HCT116 (cell line): ENCODE measurements at regions not wholly inside any gene's neighbourhood (a gene's known extent, or its start where the extent isn't known, plus 50 kb on each side); places are given as distances from the start of the nearest gene placed in this dataset.

Source experiments
- ATAC-seq: fragments of 200-7000 bp; cut with Tn5 transposase; 2 replicates; pipeline ENCODE4 v1.9.1; 2020; ENCODE audit warnings: mild to moderate bottlenecking, moderate library complexity
- BruUV-seq: library from RNA; stranded (reverse); fragments of 400-500 nt; replicated peaks from 2 replicates; lab custom pipeline; 2021; lab: Mats Ljungman, UMichigan
- CTCF ChIA-PET: fragments of 300-600 bp; sonication (Branson Sonifier 250); formaldehyde crosslinking; loops from one replicate; lab custom pipeline; 2021; ENCODE audit warnings: antibody characterized with exemption; lab: Charles Lee
- POLR2A ChIA-PET: fragments of 300-600, 350-600 bp; sonication (Branson Sonifier 250); formaldehyde crosslinking; loops from one replicate; lab custom pipeline; 2021; ENCODE audit warnings: antibody characterized with exemption; lab: Charles Lee
- RAD21 ChIA-PET, 2 experiments: fragments of 300-600 bp; sonication (Branson Sonifier 250); formaldehyde crosslinking; loops; one replicate each; lab custom pipeline; 2023; ENCODE audit warnings: low total read pairs in 2 of 2; ENCODE audit not compliant: uncharacterized antibody in 2 of 2, unreplicated experiment in 2 of 2, low non-redundant PET in 1 of 2; lab: Charles Lee
- DNase-seq: peaks from one replicate; pipeline ENCODE4 v3.0.0-alpha.2; 2010; ENCODE audit warnings: low read depth, low spot score
- H2AFZ ChIP-seq: fragments of 200-600 bp; shearing (Covaris generic), sonication (generic); 2 replicates; pipeline ENCODE4 v1.6.1; 2017; ENCODE audit warnings: low read depth, mixed run types, mixed read lengths, antibody characterized with exemption, low read length; ENCODE audit not compliant: poor library complexity, severe bottlenecking
- H3K27ac ChIP-seq: 2 replicates; pipeline ENCODE4 v1.5.1; 2012; ENCODE audit warnings: low read depth, low read length
- H3K27me3 ChIP-seq: fragments of 200-600 bp; sonication (generic); 2 replicates; pipeline ENCODE4 v1.6.1; 2016; ENCODE audit warnings: mixed run types, low read length, mixed read lengths; ENCODE audit not compliant: insufficient read depth
- H3K36me3 ChIP-seq, 2 experiments: fragments of 200-500 bp in 1 of 2; fragments of 200-600 bp in 1 of 2; sonication (Bioruptor generic) in 1 of 2; sonication (generic) in 1 of 2; 2 replicates each; pipeline versions ENCODE4 v1.5.1 to v1.6.1; 2014 to 2016; ENCODE audit warnings: low read length in 2 of 2, inconsistent platforms in 1 of 2, mixed read lengths in 1 of 2, mixed run types in 1 of 2; ENCODE audit not compliant: insufficient read depth in 2 of 2, control insufficient read depth in 1 of 2
- H3K4me1 ChIP-seq, 2 experiments: fragments of 200-600 bp in 1 of 2; sonication (generic) in 1 of 2; 2 replicates each; pipeline versions ENCODE4 v1.5.1 to v1.6.1; 2012 to 2017; ENCODE audit warnings: low read length in 2 of 2, inconsistent platforms in 1 of 2, mild to moderate bottlenecking in 1 of 2, mixed read lengths in 1 of 2, mixed run types in 1 of 2, moderate library complexity in 1 of 2; ENCODE audit not compliant: insufficient read depth in 2 of 2, control insufficient read depth in 1 of 2
- H3K4me2 ChIP-seq: fragments of 200-600 bp; sonication (generic); 2 replicates; pipeline ENCODE4 v1.6.1; 2017; ENCODE audit warnings: mixed run types, low read length, mixed read lengths
- H3K4me3 ChIP-seq, 2 experiments: fragments of 200-600 bp in 1 of 2; sonication (generic) in 1 of 2; replicated peaks in 1 of 2; 2 replicates each; pipeline ENCODE4 v1.5.1; 2011 to 2016; ENCODE audit warnings: low read length in 2 of 2, control low read depth in 1 of 2, low read depth in 1 of 2, mild to moderate bottlenecking in 1 of 2, mixed read lengths in 1 of 2, mixed run types in 1 of 2
- H3K79me2 ChIP-seq: fragments of 200-600 bp; sonication (generic); 2 replicates; pipeline ENCODE4 v1.6.1; 2017; ENCODE audit warnings: mild to moderate bottlenecking, mixed run types, low read length, moderate library complexity, mixed read lengths; ENCODE audit not compliant: insufficient read depth
- H3K9ac ChIP-seq: fragments of 200-600 bp; sonication (generic); 2 replicates; pipeline ENCODE4 v1.6.1; 2016; ENCODE audit warnings: low read length, mixed read lengths
- H3K9me2 ChIP-seq: fragments of 200-600 bp; sonication (generic), shearing (Covaris generic); 2 replicates; pipeline ENCODE4 v1.6.1; 2017; ENCODE audit warnings: mixed run types, mild to moderate bottlenecking, moderate library complexity; ENCODE audit not compliant: insufficient read depth
- H3K9me3 ChIP-seq, 2 experiments: fragments of 200-500 bp in 1 of 2; fragments of 200-600 bp in 1 of 2; sonication (Bioruptor generic) in 1 of 2; sonication (generic) in 1 of 2; 2 replicates each; pipeline ENCODE4 v1.6.1; 2014 to 2017; ENCODE audit warnings: low read length in 2 of 2, mixed read lengths in 2 of 2, inconsistent platforms in 1 of 2, low read depth in 1 of 2, mild to moderate bottlenecking in 1 of 2, mixed run types in 1 of 2, moderate library complexity in 1 of 2; ENCODE audit not compliant: control insufficient read depth in 1 of 2, insufficient read depth in 1 of 2
- H4K20me1 ChIP-seq: fragments of 200-600 bp; sonication (generic), shearing (Covaris generic); 2 replicates; pipeline ENCODE4 v1.6.1; 2017; ENCODE audit warnings: mixed run types, mild to moderate bottlenecking, moderate library complexity; ENCODE audit not compliant: insufficient read depth
- CEBPB ChIP-seq: IDR thresholded peaks from 2 replicates; pipeline ENCODE4 v1.6.1; 2012; ENCODE audit warnings: low read depth
- EZH2 ChIP-seq: fragments of 200-600 bp; sonication (generic); IDR thresholded peaks from 2 replicates; pipeline ENCODE4 v1.6.1; 2017; ENCODE audit warnings: antibody characterized with exemption, mixed run types
- EZH2phosphoT487 ChIP-seq: fragments of 200-600 bp; IDR thresholded peaks from 2 replicates; pipeline ENCODE4 v1.6.1; 2018; ENCODE audit warnings: antibody characterized with exemption, borderline replicate concordance
- FOSL1 ChIP-seq: IDR thresholded peaks from 2 replicates; pipeline ENCODE4 v1.6.1; 2012; ENCODE audit warnings: low read depth
- JUND ChIP-seq: IDR thresholded peaks from 2 replicates; pipeline ENCODE4 v1.6.1; 2012
- POLR2A ChIP-seq: IDR thresholded peaks from 2 replicates; pipeline ENCODE4 v1.7.0; 2011; ENCODE audit warnings: borderline replicate concordance; ENCODE audit not compliant: insufficient read depth, insufficient read length; ENCODE audit errors: extremely low read depth
- POLR2AphosphoS5 ChIP-seq: IDR thresholded peaks from 2 replicates; pipeline ENCODE4 v1.6.1; 2011; ENCODE audit warnings: mild to moderate bottlenecking, low read depth, low read length, moderate library complexity
- RAD21 ChIP-seq: IDR thresholded peaks from 2 replicates; pipeline ENCODE4 v1.6.1; 2012; ENCODE audit warnings: low read depth, mild to moderate bottlenecking
- SIN3A ChIP-seq: IDR thresholded peaks from 2 replicates; pipeline ENCODE4 v1.6.1; 2012; ENCODE audit warnings: low read depth
- SRF ChIP-seq: IDR thresholded peaks from 2 replicates; pipeline ENCODE4 v1.6.1; 2012; ENCODE audit warnings: low read depth
- YY1 ChIP-seq: IDR thresholded peaks from 2 replicates; pipeline ENCODE4 v1.6.1; 2011; ENCODE audit warnings: low read length, low read depth, moderate library complexity, mild to moderate bottlenecking; ENCODE audit not compliant: insufficient replicate concordance; ENCODE audit errors: extremely low read depth
- ZFX ChIP-seq: fragments of 450-650 bp; IDR thresholded peaks from 2 replicates; pipeline ENCODE4 v1.6.1; 2017
- ZNF274 ChIP-seq: fragments of 200-500 bp; sonication (Bioruptor generic); IDR thresholded peaks from 2 replicates; pipeline ENCODE4 v1.6.1; 2014; ENCODE audit warnings: mild to moderate bottlenecking, low read depth, low read length, inconsistent platforms
- intact Hi-C: fragments of 100-400 bp; cut with micrococcal nuclease; formaldehyde crosslinking; loops from 2 replicates; pipeline ENCODE4 v1.10.0; 2022
- TF ChIP-seq, protein P1 (sequence below): IDR thresholded peaks from 2 replicates; pipeline ENCODE4 v1.6.1; 2012
- TF ChIP-seq, protein P2 (sequence below): IDR thresholded peaks from 2 replicates; pipeline ENCODE4 v1.6.1; 2011; ENCODE audit warnings: mild to moderate bottlenecking, low read length, moderate library complexity; ENCODE audit not compliant: insufficient replicate concordance; ENCODE audit errors: extremely low read depth
- TF ChIP-seq, protein P3 (sequence below), 3 experiments: fragments of 200-600 bp in 1 of 3; sonication (generic) in 1 of 3; IDR thresholded peaks in 2 of 3; conservative IDR thresholded peaks in 1 of 3; 2 replicates each; pipeline ENCODE4 v1.5.1; 2012 to 2017; ENCODE audit warnings: low read depth in 2 of 3, low read length in 2 of 3, antibody characterized with exemption in 1 of 3, borderline replicate concordance in 1 of 3, control low read depth in 1 of 3, mild to moderate bottlenecking in 1 of 3, mixed read lengths in 1 of 3, mixed run types in 1 of 3, moderate library complexity in 1 of 3; ENCODE audit not compliant: insufficient read depth in 1 of 3
- TF ChIP-seq, protein P4 (sequence below): IDR thresholded peaks from 2 replicates; pipeline ENCODE4 v1.6.1; 2012
- TF ChIP-seq, protein P5 (sequence below): IDR thresholded peaks from 2 replicates; pipeline ENCODE4 v1.6.1; 2012; ENCODE audit warnings: low read depth

DNA sequence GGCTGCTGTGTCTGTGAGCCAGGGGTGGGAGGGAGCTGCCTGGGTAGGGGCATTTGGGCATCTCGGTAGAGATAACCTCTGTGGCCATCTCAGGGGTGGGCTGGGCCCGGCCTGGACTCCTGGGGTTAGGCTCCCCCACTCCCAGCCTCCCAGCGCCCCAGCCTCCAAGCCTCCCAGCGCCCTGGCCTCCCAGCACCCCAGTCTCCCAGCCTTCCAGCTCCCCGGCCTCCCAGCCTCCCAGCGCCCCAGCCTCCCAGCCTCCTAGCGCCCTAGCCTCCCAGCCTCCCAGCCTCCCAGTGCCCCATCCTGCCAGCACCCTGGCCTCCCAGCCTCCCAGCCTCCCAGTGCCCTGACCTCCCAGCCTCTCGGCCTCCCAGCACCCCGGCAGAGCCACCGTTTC lies 85.1 kb upstream of the TTC34 start:
- no peaks in the 10 kb centered on the region for H3K27me3 ChIP-seq
- DNase-seq: no peak
- POLR2A ChIA-PET: no interaction called here

More for the DNA sequence above, 85.1 kb upstream of the TTC34 start:
- no peaks in the 10 kb centered on the region for H3K9me2 ChIP-seq
- no peaks in the 10 kb centered on the region for H4K20me1 ChIP-seq
- RAD21 ChIA-PET: no interaction called here
- no peak overlapping the region for H3K4me3 ChIP-seq
- no peak overlapping the region for H3K4me2 ChIP-seq
- ATAC-seq: no peak
- intact Hi-C loops: no loop called here
- no peak for TF ChIP-seq YY1
- TF ChIP-seq, protein P1, sequence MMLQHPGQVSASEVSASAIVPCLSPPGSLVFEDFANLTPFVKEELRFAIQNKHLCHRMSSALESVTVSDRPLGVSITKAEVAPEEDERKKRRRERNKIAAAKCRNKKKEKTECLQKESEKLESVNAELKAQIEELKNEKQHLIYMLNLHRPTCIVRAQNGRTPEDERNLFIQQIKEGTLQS: no peak
- TF ChIP-seq, protein P2, sequence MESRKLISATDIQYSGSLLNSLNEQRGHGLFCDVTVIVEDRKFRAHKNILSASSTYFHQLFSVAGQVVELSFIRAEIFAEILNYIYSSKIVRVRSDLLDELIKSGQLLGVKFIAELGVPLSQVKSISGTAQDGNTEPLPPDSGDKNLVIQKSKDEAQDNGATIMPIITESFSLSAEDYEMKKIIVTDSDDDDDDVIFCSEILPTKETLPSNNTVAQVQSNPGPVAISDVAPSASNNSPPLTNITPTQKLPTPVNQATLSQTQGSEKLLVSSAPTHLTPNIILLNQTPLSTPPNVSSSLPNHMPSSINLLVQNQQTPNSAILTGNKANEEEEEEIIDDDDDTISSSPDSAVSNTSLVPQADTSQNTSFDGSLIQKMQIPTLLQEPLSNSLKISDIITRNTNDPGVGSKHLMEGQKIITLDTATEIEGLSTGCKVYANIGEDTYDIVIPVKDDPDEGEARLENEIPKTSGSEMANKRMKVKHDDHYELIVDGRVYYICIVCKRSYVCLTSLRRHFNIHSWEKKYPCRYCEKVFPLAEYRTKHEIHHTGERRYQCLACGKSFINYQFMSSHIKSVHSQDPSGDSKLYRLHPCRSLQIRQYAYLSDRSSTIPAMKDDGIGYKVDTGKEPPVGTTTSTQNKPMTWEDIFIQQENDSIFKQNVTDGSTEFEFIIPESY: no peak
- TF ChIP-seq, protein P3, sequence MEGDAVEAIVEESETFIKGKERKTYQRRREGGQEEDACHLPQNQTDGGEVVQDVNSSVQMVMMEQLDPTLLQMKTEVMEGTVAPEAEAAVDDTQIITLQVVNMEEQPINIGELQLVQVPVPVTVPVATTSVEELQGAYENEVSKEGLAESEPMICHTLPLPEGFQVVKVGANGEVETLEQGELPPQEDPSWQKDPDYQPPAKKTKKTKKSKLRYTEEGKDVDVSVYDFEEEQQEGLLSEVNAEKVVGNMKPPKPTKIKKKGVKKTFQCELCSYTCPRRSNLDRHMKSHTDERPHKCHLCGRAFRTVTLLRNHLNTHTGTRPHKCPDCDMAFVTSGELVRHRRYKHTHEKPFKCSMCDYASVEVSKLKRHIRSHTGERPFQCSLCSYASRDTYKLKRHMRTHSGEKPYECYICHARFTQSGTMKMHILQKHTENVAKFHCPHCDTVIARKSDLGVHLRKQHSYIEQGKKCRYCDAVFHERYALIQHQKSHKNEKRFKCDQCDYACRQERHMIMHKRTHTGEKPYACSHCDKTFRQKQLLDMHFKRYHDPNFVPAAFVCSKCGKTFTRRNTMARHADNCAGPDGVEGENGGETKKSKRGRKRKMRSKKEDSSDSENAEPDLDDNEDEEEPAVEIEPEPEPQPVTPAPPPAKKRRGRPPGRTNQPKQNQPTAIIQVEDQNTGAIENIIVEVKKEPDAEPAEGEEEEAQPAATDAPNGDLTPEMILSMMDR (IDR thresholded peaks at IDR 0.05 in 2 of 3, conservative IDR thresholded peaks at IDR 0.05 in 1 of 3; ENCODE audit: borderline replicate concordance in 1 of 3, insufficient read depth in 1 of 3, low read depth in 2 of 3, low read length in 2 of 3): no peak
- TF ChIP-seq, protein P4, sequence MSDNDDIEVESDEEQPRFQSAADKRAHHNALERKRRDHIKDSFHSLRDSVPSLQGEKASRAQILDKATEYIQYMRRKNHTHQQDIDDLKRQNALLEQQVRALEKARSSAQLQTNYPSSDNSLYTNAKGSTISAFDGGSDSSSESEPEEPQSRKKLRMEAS: no peak
- TF ChIP-seq EZH2: no peak
- no peak for TF ChIP-seq SRF
- TF ChIP-seq, protein P5, sequence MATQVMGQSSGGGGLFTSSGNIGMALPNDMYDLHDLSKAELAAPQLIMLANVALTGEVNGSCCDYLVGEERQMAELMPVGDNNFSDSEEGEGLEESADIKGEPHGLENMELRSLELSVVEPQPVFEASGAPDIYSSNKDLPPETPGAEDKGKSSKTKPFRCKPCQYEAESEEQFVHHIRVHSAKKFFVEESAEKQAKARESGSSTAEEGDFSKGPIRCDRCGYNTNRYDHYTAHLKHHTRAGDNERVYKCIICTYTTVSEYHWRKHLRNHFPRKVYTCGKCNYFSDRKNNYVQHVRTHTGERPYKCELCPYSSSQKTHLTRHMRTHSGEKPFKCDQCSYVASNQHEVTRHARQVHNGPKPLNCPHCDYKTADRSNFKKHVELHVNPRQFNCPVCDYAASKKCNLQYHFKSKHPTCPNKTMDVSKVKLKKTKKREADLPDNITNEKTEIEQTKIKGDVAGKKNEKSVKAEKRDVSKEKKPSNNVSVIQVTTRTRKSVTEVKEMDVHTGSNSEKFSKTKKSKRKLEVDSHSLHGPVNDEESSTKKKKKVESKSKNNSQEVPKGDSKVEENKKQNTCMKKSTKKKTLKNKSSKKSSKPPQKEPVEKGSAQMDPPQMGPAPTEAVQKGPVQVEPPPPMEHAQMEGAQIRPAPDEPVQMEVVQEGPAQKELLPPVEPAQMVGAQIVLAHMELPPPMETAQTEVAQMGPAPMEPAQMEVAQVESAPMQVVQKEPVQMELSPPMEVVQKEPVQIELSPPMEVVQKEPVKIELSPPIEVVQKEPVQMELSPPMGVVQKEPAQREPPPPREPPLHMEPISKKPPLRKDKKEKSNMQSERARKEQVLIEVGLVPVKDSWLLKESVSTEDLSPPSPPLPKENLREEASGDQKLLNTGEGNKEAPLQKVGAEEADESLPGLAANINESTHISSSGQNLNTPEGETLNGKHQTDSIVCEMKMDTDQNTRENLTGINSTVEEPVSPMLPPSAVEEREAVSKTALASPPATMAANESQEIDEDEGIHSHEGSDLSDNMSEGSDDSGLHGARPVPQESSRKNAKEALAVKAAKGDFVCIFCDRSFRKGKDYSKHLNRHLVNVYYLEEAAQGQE: no peak
- TF ChIP-seq CEBPB: no peak
- no peak for TF ChIP-seq ZFX
- TF ChIP-seq SIN3A: no peak
- TF ChIP-seq RAD21: no peak
- no peak for TF ChIP-seq FOSL1
- no peak for TF ChIP-seq JUND
- no peak for TF ChIP-seq EZH2phosphoT487
- no peak for TF ChIP-seq POLR2A
- TF ChIP-seq ZNF274: no peak
- no peak for TF ChIP-seq POLR2AphosphoS5
- BruUV-seq: no TSS peak
- no peaks in the 10 kb centered on the region for H3K79me2 ChIP-seq
- H3K4me1 ChIP-seq: no peaks in the 10 kb centered on the region
- no peak overlapping the region for H3K27ac ChIP-seq
- CTCF ChIA-PET: no interaction called here
- no peaks in the 10 kb centered on the region for H3K36me3 ChIP-seq
- H3K9ac ChIP-seq: no peak overlapping the region
- H2AFZ ChIP-seq: no peak overlapping the region
- H3K9me3 ChIP-seq: no peaks in the 10 kb centered on the region
